NB4 (cell line): ENCODE measurements at regions not wholly inside any gene's neighbourhood (a gene's known extent, or its start where the extent isn't known, plus 50 kb on each side); places are given as distances from the start of the nearest gene placed in this dataset.

Experiments
- CTCF ChIP-seq: IDR thresholded peaks from one replicate; pipeline ENCODE4 v1.5.1; 2012; ENCODE audit warnings: low read depth, low read length
- MAX ChIP-seq: IDR thresholded peaks from 2 replicates; pipeline ENCODE4 v1.6.1; 2011; ENCODE audit warnings: low read depth, low read length
- MYC ChIP-seq: IDR thresholded peaks from 2 replicates; pipeline ENCODE4 v1.6.1; 2011; ENCODE audit warnings: low read depth, low read length
- POLR2A ChIP-seq: IDR thresholded peaks from 2 replicates; pipeline ENCODE4 v1.6.1; 2011; ENCODE audit warnings: mild to moderate bottlenecking; ENCODE audit not compliant: insufficient read length; ENCODE audit errors: extremely low read depth

DNA sequence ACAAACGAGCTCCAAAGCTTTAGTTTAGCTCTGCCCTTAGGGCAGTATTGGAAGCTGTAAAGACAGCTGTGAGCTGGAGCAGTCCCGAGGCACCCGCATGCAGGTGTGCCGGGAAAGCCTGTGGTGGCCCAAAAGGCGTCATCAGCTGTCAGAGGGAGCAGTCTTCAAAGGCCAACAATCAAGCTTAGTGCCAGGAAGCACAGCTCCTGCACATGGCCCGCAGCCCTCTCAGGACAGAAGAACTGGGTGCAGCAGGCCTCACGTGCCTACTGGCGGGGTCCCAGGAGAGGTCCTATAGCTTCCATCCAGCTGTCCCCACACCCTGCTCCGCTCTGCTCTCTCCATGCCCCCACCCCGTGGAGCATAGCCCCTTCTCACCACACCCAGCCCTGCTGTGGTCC lies 92.2 kb upstream of the TRIM2 start:
- TF ChIP-seq CTCF (no peak), POLR2A (no peak), MYC (no peak), MAX (no peak)
